GM03348 (cell line): ENCODE measurements at regions not wholly inside any gene's neighbourhood (a gene's known extent, or its start where the extent isn't known, plus 50 kb on each side); places are given as distances from the start of the nearest gene placed in this dataset.

Experiments
- DNase-seq: peaks from one replicate; pipeline ENCODE4 v3.0.0; 2012; ENCODE audit warnings: low spot score

DNA sequence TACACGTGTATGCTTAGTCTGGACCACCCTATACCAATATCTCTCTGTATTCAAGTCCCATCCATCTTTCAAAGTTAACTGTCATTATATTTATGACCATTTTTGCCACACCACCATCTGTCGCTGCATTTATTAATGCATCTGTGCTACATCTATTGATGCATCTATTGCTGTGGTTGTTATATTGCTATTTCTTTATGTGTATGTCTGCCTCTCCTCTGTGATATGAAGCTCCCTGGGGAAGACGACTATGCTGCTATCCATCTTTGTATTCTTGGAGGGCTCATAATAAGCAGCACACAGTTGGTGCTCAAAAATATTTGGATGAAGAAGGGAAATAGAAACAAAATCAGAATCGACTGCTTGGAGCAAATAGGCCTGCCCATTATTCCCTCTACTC, 357.6 kb downstream of the RPS29 start:
- no peak for DNase-seq

DNA sequence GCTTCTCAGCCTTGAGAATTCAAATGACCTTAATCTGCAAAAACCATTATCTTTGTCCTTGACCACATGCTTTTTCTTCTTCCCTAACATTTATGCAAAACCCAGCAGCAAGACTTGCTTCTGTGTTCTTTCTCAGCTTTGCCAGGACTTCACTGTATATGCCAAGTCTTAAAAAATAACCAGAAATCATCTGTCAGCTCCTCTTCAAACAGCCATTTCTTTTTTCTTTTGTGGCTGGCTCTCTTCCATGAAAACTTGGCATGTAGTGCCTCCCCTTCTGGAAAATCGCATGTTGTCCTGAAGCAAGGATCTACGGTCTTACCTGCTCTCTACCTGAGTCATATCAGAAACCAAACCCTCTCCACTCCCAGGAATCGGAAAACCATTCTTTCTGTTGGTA, 364.9 kb downstream of the RPS29 start:
- no peak for DNase-seq

- DNase-seq: no peak
Measured at GRCh38 chr14:49220492-49220891, 365.7 kb downstream of the RPS29 start.

GRCh38 chr14:49218436-49219092, 367.6 kb downstream of the RPS29 start:
- no peak for DNase-seq

DNA sequence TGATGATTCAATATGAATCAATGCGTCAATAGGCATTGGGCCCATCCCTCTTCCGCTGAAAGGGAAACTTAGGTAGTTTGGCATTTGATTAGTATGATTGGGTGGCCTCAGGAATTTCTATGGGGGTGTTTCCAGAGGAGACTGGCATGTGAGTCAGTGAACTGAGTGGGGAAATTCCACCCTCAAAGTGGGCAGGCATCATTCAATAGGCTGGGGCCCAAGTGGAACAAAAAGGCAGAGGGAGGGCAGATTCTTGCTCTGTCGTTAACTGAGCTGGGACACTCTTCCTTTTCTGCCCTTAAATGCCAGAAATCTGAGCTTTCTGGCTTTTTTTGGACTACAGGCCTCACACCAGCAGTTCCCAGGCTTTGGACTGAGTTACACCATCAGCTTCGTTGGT, 373.5 kb downstream of the RPS29 start:
- no peak for DNase-seq

- DNase-seq: no peak
Measured at GRCh38 chr14:49209416-49209815, 376.8 kb downstream of the RPS29 start.

DNA sequence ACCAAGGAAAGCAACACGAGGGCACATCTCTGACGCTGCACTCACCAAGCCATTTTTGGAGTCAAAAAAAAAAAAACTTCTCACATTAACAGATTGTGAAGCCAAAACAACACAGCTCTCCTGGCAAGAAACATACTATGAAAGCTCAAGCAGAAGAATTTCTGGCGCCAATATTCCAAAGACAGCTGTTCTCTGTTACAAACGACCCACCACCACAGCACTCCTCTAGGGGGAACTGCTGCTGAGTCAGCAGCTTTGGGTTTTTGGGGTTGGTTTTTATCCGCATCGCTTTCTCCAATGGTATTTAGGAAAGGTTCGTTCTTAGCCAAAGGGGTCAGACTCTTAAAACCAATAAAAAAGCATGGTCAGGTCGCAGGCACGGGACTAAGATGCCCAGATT, 379.4 kb downstream of the RPS29 start:
- no peak for DNase-seq

DNA sequence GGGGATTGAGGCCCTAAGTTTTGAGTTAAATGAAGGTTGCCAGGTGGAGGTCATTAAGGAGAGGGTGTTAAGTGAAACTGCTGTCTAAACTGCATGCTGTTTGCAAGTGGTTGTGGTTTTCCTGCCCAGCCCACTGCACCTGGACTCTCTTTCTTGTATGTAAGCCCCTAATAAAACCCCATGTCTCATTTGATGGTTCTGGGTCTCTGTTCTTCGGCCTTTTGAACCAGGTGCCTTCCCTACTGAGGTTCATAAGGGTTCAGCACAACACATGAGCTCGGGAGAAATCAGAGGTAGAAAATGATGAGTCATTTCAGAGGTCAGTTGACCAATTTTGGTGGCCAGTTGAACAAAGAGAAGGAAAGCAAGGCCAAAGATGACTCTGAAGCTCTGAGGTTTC, 382.5 kb downstream of the RPS29 start:
- no peak for DNase-seq

GRCh38 chr14:49199159-49199558, 387.0 kb downstream of the RPS29 start:
- DNase-seq: no peak

- no peak for DNase-seq
Measured at GRCh38 chr14:49196327-49196726, 389.9 kb downstream of the RPS29 start.

GRCh38 chr14:49194067-49194466, 392.1 kb downstream of the RPS29 start:
- DNase-seq: no peak

- no peak for DNase-seq
Measured at GRCh38 chr14:49193332-49194065, 392.7 kb downstream of the RPS29 start.

- DNase-seq: no peak
Measured at GRCh38 chr14:49191380-49191779, 394.8 kb downstream of the RPS29 start.

DNA sequence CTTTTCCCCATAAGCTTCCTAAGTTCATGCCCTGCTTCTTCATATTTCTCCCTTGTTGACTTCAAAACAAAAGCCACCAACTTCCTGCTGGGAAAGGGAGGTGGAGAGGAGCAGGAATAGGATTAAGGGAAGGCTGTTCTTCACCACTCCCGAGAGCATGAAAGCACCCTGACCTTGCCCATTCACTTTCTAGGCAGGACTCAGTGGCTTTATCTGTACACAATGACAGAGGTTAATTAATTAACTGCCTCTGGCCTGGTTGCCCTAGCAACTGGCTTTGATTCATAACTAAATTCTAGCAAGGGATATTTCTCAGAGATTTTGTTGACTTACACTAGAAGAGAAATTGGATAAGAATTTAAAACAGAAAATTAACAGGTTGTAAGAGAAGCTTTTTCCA, 396.8 kb downstream of the RPS29 start:
- no peak for DNase-seq

GRCh38 chr14:49187799-49188198, 398.4 kb downstream of the RPS29 start:
- DNase-seq: no peak

DNA sequence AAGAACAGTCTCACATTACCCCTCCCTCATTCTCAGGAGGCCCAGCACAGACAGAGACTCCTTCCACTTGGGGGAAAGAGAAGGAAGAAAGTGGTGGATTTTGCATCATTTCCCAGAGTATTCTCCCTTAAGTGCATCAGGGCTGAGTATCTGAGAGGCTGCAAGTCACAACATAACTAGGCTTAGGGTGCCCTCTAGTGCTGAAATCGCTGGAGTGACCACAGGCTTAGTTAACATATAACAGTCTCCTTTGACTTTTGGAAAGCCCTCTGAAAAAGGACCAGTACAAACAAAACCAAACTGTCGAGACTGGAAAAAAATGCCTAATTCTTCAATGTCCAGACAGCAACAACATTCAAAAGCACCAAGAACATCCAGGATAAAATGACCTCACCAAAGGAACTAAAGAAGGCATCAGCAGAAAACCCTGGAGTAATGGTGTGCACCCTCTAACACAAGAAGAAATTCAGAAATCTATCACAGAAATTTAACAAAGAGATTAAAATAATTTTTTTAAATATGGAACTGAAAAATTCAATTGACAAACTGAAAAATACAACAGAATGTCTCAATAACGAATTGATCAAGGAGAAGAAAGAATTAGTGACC, 412.3 kb downstream of the RPS29 start:
- DNase-seq: peak; percentile 56

DNA sequence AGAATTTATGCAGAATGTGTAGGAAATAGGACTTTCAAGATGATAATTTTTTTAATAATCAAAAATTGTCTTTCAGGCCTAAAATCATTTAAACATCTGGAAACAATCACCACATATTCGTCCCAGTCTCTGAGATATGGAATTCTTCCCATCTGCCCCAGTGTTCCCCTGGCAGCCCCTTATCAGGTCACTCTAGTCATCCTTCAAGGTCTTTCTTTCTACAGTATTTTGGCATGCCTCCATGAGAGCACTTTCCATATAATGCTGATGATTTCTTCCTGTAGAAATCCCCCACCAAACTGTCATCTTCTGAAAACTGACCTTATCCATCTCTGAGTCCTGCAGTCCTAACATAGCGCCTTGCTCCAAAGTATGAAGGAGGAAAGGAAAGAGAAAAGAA, 422.1 kb downstream of the RPS29 start:
- no peak for DNase-seq

DNA sequence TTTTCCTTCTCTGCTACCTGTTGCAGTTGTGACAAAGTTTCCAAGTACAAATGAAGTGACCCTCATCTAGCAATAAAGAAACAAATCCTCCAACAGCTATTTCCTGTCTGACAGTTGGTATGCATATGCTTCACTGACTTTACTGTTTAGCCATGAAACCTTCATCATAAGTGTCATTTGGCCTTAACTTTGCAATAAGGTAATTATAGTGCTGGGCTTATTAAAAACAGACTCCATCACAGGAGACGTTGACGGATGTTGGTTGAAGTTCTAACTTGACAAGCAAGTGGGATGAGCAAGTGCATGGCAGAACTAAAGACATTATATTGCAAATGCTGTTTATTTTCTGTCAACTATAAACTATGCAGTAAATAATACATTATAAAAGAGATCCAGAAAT, 425.2 kb downstream of the RPS29 start:
- DNase-seq: no peak

- DNase-seq: no peak
Measured at GRCh38 chr14:49159081-49159480, 427.1 kb downstream of the RPS29 start.

- DNase-seq: no peak
Measured at GRCh38 chr14:49139593-49139992, 446.6 kb downstream of the RPS29 start.

DNA sequence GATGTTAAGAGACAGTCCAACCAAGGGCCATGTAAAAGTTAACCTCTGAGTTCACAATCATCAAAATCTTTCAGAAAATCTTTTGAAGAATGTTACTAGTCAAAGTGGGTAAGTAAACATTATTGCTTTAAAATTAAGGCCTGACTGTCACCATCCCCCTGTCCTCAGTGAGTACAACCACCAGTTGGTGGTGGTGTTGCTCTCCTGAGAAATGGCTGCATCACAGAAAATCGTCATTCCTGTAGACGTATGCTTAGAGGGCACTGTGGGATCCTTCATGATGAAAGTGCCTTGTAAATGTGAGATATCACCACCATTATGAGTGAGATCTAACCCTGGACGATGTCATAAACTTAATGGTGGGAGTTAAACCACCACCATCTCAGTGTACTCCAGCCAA, 451.2 kb downstream of the RPS29 start:
- DNase-seq: no peak

DNA sequence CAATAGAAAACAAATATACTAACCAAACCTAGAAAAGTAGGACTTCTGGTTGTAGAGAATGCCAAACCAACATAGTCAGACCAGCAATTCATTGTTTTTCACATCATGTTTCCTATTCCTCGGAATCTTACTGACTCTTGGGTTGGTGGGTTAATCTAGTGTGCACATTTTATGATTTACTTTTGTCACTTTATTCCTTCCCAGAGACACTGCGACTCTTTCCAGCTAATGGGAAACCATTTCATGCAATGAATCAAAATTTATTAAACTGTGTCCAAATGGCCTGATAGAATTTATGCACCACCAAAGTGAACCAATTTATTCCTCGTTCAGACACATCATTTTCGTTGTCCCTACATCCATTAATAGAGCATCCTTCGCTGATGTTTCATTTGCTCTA, 464.9 kb downstream of the RPS29 start:
- no peak for DNase-seq

DNA sequence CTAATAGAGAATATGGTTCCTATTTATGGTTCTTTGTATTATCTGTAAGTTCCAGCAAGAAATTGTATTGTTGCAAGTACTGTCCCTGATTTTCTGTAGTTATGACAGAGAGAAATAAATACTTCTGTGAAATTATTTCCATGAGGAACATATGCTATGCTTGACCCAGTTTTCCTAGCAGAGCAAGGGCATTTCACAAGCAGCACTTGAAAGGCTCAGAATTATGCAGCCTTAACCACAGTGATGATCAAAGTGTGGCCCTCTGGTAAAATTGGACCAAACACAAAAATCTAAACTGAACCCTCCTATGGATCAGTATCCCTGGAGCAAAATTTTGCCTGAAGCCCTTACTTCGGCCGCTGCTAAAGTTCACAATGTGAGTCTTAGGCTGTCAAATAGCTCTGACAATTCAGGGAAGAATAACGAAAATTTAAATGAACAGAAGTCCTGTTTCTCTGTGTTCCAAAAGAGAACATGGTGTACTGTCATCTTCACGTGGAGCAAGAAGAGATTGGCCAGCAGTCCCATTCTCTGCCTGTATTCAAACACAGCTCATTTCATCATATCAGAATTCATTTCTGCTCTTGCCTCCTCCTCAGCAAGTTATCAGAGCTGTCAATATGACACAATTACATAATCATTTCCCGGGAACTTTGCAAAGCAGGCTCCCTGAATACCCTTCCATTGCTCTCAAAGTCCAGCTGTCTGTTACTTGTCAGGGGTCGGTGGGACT, 471.9 kb downstream of the RPS29 start:
- DNase-seq: no peak
